Thymus (tissue), 11 donors: ENCODE measurements at regions not wholly inside any gene's neighbourhood (a gene's known extent, or its start where the extent isn't known, plus 50 kb on each side); places are given as distances from the start of the nearest gene placed in this dataset.
"Not testable (repeated sequence)": the region's sequence is repeated elsewhere in the genome, so short reads cannot be mapped to it uniquely, and the experiment has no call there.

Source experiments
- DNase-seq, 9 donors: peaks; one replicate each; pipeline ENCODE4 v3.0.0-alpha.2; 2013; ENCODE audit warnings: low spot score in 9 of 9, low read depth in 6 of 9, missing footprints in 1 of 9
- H3K27ac ChIP-seq, 2 donors: one replicate each; pipeline ENCODE4 v1.5.1; 2013; ENCODE audit warnings: control low read depth in 1 of 2, low read depth in 1 of 2, low read length in 1 of 2, mild to moderate bottlenecking in 1 of 2, moderate library complexity in 1 of 2
- H3K27me3 ChIP-seq, 2 donors: one replicate each; pipeline ENCODE4 v1.5.1; 2013; ENCODE audit warnings: low read length in 1 of 2; ENCODE audit not compliant: control insufficient read depth in 2 of 2, insufficient read depth in 1 of 2
- H3K36me3 ChIP-seq, 2 donors: one replicate each; pipeline ENCODE4 v1.5.1; 2013; ENCODE audit warnings: low read length in 1 of 2, mild to moderate bottlenecking in 1 of 2, moderate library complexity in 1 of 2; ENCODE audit not compliant: control insufficient read depth in 2 of 2, insufficient read depth in 2 of 2
- H3K4me1 ChIP-seq, 2 donors: one replicate each; pipeline ENCODE4 v1.5.1; 2013; ENCODE audit warnings: low read length in 2 of 2; ENCODE audit not compliant: control insufficient read depth in 2 of 2, insufficient read depth in 2 of 2
- H3K4me3 ChIP-seq, 2 donors: one replicate each; pipeline ENCODE4 v1.5.1; 2013; ENCODE audit warnings: low read length in 2 of 2, control low read depth in 1 of 2, mild to moderate bottlenecking in 1 of 2
- H3K9me3 ChIP-seq, 2 donors: one replicate each; pipeline ENCODE4 v1.5.1; 2013; ENCODE audit warnings: low read length in 1 of 2, mild to moderate bottlenecking in 1 of 2; ENCODE audit not compliant: control insufficient read depth in 2 of 2, insufficient read depth in 1 of 2
- WGBS: extraction: QIAGEN DNeasy Blood & Tissue Kit; methylation state at CpG from one replicate; pipeline ENCODE4 v1.1.7; 2013; 5-methylcytosine and 5-hydroxymethylcytosine counted together
- donor health status: healthy.

- WGBS: 91% methylated on average over 8 of the region's 9 CpGs
- H3K4me1 ChIP-seq: not testable (repeated sequence)
These were observed 93.1 kb upstream of the CCZ1B start for GRCh38 chr7:6919169-6919568.

DNA sequence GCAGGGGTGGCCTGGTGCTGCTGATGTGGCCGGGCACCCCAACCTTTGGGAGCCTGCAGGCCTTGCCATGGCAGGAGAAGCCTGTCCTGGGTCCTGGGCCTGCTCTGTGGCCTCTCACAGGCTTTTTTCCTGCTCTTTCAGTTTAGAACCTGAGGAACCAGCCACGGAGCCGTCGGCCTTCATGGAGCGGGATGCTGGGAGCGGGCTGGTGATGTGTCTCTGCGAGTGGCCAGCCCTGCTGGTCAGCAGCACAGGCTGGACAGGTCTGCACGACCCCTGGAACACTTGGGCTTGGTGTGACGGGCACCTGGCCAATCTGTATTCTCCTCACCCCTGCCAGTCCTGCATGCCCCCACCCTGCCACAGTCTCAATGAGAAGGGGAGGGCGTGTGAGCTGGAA lies 98.4 kb upstream of the CCZ1B start:
- H3K27ac ChIP-seq, H3K36me3 ChIP-seq, H3K4me1 ChIP-seq, H3K9me3 ChIP-seq, H3K27me3 ChIP-seq, H3K4me3 ChIP-seq, DNase-seq: not testable (repeated sequence)
- 98% methylated on average over 10 of the region's 10 CpGs for WGBS

More at GRCh38 chr7:6919169-6919568, 93.1 kb upstream of the CCZ1B start:
- not testable (repeated sequence) for DNase-seq, H3K36me3 ChIP-seq, H3K4me3 ChIP-seq, H3K27ac ChIP-seq, H3K27me3 ChIP-seq, H3K9me3 ChIP-seq

DNA sequence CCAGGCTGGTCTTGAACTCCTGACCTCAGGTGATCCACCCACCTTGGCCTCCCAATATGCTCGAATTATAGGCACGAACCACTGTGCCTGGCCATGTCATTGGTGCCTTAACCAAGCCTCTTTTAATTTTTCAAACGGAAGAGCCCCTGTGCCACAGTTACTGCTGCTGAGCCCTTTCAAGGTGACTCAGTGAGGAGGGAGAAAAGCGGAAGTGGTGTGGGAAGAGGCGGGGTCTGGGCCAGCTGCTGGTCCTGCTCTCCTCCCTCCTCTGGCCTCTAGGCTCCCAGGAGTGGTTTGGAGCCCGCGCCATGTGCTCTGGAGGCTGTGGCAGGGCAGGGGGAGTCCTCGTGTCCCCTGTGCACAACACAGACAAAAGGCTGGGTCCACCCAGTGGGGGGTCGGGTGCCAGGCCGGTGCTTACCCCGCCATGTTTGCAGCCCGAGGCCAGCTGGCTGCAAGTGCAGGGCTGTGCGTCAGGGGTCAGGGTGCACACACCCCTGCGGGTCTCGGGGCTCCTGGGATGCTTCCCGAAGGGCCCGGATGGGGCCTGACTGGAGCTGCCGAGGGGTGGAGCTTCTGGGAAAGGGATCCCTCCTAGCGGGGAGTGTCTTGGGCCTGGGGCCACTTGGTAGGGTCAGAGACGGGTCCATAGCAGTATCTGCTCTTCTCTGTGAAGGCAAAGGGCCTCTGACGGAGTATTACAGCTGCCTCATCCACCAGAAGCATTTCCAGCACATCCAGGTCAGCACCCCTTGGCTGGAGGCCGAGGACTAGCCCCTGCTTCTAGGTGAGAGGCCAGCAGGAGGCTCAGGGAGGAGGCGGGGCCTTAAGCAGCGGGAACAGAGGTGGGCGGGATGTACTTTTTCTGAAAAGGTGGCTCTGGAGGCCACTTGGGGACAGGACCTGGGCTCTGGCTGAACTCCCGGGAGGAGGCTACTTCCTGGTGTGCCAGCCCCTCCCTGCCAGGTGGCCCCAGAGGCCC lies 100.4 kb upstream of the CCZ1B start:
- not testable (repeated sequence) for H3K4me3 ChIP-seq, H3K9me3 ChIP-seq, H3K4me1 ChIP-seq, DNase-seq, H3K36me3 ChIP-seq, H3K27me3 ChIP-seq, H3K27ac ChIP-seq
- WGBS: 84% methylated on average over 26 of the region's 26 CpGs

DNA sequence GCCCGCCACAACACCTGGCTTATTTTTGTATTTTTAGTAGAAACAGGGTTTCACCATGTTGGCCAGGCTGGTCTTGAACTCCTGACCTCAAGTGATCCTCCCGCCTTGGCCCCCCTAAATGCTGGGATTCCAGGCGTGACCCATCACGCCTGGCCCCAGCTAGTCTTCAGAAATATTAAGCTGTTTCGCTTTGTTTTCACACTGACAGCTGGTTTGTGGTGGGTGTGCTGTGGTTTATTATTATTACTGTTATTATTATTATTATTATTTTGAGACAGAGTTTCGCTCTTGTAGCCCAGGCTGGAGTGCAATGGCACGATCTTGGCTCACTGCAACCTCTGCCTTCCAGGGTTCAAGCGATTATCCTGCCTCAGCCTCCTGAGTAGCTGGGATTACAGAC lies 101.6 kb upstream of the CCZ1B start:
- not testable (repeated sequence) for H3K36me3 ChIP-seq, H3K27me3 ChIP-seq, H3K4me3 ChIP-seq, H3K27ac ChIP-seq, DNase-seq, H3K4me1 ChIP-seq, H3K9me3 ChIP-seq
- WGBS: 95% methylated on average over 8 of the region's 8 CpGs

DNA sequence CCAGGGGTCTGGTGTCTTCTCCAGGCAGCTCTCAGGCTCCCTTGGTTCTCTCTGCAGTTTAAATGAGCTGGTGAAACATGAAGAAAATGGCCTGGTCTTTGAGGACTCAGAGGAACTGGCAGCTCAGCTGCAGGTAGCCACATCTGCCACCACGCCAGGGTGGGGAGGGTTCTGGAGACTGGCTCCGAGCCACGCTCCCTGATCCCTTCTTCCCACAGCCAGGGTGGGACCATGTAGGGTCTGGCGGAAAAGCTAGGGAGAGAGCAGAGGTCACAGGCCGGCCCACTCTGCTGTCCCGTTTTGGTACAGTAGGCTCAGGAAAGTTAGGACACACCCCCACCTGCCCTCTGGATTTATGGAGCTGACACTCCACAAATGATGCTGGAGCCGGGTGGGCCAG lies 103.5 kb upstream of the CCZ1B start:
- H3K9me3 ChIP-seq, H3K27me3 ChIP-seq, H3K27ac ChIP-seq, DNase-seq, H3K4me1 ChIP-seq, H3K36me3 ChIP-seq, H3K4me3 ChIP-seq: not testable (repeated sequence)
- 95% methylated on average over 7 of the region's 7 CpGs for WGBS

GRCh38 chr7:6930081-6930635 lies 104.1 kb upstream of the CCZ1B start:
- H3K4me3 ChIP-seq, DNase-seq, H3K4me1 ChIP-seq, H3K9me3 ChIP-seq, H3K27ac ChIP-seq, H3K27me3 ChIP-seq, H3K36me3 ChIP-seq: not testable (repeated sequence)
- 84% methylated on average over 7 of the region's 7 CpGs for WGBS

GRCh38 chr7:6930787-6931186 lies 104.7 kb upstream of the CCZ1B start:
- not testable (repeated sequence) for H3K4me1 ChIP-seq, DNase-seq, H3K27ac ChIP-seq, H3K36me3 ChIP-seq, H3K9me3 ChIP-seq, H3K4me3 ChIP-seq, H3K27me3 ChIP-seq
- 14% methylated on average over 9 of the region's 11 CpGs for WGBS

DNA sequence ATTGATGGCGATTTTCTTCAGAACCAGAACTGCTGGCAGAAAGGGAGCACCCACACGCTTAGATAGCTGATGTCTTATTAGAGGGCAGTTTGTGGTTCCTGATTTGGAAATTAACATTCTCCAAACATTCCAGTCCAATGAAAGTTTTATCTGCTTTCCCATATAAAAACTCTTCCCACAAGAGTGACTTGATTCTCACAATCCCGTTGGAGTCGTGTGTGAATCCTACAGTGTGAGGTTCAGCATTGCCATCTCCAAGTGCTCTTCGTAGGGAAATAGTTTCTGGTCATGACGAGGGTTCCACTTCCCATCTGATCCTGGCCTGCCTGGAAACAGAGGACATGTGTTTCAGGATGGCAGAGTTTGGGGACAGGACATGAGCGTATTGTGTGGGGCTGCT lies 105.4 kb upstream of the CCZ1B start:
- H3K4me3 ChIP-seq, DNase-seq, H3K9me3 ChIP-seq, H3K27ac ChIP-seq, H3K27me3 ChIP-seq, H3K36me3 ChIP-seq, H3K4me1 ChIP-seq: not testable (repeated sequence)
- 78% methylated on average over 6 of the region's 7 CpGs for WGBS

- not testable (repeated sequence) for H3K4me1 ChIP-seq, H3K36me3 ChIP-seq, H3K9me3 ChIP-seq, DNase-seq, H3K27me3 ChIP-seq, H3K27ac ChIP-seq, H3K4me3 ChIP-seq
- WGBS: 90% methylated on average over 16 of the region's 17 CpGs
These were observed 108.0 kb upstream of the CCZ1B start for GRCh38 chr7:6933954-6934632.
